ENCODE measurements at regions not wholly inside any gene's neighbourhood (a gene's known extent, or its start where the extent isn't known, plus 50 kb on each side); places are given as distances from the start of the nearest gene placed in this dataset.
"Not testable (repeated sequence)": the region's sequence is repeated elsewhere in the genome, so short reads cannot be mapped to it uniquely, and the experiment has no call there.

DNA sequence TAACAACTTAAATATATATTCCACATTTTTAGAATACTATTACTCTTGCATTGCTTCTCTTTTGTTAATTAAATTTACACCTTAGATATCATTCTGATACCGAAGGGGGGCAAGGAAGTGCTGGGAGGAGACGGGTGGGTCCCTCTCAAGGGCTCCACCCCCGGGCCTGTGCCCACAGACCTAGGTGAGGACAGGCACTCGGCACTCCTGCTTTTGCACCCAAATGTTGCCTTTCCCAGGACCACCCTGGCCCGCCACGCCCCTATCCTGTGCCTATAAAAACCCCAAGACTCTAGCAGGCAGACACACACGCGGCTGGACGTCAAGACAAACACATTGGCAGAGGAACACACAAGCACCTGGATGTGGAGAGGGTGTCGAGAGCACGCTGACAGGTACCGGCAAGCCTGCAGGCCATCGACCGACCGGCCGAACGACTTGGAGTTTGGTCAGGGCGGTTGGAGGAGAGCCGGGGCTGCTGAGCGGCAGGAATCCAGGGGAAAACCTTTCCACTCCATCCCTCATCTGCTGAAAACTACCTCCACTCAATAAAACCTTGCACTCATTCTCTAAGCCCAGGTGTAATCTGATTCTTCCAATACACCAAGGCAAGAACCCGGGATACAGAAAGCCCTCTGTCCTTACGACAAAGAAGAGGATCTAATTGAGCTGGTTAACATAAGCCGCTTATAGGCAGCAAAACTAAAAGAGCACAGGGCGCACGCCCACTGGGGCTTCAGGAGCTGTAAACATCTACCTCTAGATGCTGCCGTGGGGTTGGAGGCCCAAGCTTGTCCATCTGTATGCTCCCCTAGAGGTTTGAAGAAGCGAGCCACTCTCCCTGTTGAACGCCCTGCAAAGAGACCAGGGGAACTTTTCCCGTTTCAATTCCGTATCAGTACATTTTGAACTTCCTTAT is 197.4 kb upstream of the PRSS16 start:
- Histone ChIP-seq H3K9ac (ENCODE audit: low read length) (no peak overlapping the region), H3K79me2 (ENCODE audit: insufficient read depth, low read length) (no peaks in the 10 kb centered on the region), H3K4me2 (ENCODE audit: low read depth, low read length, poor library complexity, severe bottlenecking) (no peak overlapping the region), H2AFZ (ENCODE audit: low read depth, low read length, severe bottlenecking) (no peak overlapping the region), H3K4me3 (ENCODE audit: insufficient read depth, low read length, poor library complexity, severe bottlenecking) (no peak overlapping the region), H3F3A (ENCODE audit: insufficient read depth) (no peaks in the 10 kb centered on the region), H3K27ac (ENCODE audit: low read depth, low read length) (no peak overlapping the region), H3K27me3 (ENCODE audit: low read length) (no peaks in the 10 kb centered on the region), H3K9me3 (ENCODE audit: insufficient read depth, low read length) (no peaks in the 10 kb centered on the region), H3K36me3 (ENCODE audit: low read length) (no peaks in the 10 kb centered on the region), H4K20me1 (ENCODE audit: low read depth, low read length) (no peaks in the 10 kb centered on the region), H3K9me2 (replicated peaks; ENCODE audit: insufficient read depth, low read length) (no peaks in the 10 kb centered on the region)
- TF ChIP-seq, protein P1, sequence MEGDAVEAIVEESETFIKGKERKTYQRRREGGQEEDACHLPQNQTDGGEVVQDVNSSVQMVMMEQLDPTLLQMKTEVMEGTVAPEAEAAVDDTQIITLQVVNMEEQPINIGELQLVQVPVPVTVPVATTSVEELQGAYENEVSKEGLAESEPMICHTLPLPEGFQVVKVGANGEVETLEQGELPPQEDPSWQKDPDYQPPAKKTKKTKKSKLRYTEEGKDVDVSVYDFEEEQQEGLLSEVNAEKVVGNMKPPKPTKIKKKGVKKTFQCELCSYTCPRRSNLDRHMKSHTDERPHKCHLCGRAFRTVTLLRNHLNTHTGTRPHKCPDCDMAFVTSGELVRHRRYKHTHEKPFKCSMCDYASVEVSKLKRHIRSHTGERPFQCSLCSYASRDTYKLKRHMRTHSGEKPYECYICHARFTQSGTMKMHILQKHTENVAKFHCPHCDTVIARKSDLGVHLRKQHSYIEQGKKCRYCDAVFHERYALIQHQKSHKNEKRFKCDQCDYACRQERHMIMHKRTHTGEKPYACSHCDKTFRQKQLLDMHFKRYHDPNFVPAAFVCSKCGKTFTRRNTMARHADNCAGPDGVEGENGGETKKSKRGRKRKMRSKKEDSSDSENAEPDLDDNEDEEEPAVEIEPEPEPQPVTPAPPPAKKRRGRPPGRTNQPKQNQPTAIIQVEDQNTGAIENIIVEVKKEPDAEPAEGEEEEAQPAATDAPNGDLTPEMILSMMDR (IDR thresholded peaks at IDR 0.05; ENCODE audit: insufficient read depth, low read length, poor library complexity, severe bottlenecking) = no peak
- no peak for TF ChIP-seq EZH2phosphoT487 (conservative IDR thresholded peaks at IDR 0.05; ENCODE audit: low read length)

DNA sequence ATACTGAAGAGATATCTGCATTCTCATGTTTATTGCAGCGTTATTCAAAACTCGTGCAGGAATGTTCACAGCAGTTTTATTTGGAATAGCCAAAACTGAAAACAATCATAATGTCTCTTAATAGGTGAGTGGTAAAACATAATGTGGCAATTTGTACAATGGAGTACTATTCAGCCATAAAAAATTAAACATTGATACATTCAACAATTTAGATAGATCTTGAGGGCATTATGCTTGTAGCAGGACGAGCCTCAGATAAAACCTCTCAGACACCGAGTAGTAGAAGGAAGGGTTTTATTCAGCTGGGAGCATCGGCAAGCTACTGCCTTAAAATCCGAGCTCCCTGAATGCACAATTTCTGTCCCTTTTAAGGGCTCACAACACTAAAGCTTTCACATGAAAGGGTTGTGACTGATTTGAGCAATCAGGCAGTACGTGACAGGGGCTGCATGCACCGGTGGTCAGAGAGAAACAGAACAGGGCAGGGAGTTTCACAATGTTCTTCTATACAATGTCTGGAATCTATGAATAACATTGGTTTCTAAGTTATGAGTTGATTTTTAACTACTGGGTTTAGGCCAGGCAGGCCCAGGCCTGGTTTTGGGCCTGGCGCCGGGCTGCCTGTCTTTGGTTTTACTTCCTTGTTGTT is 195.3 kb upstream of the PRSS16 start:
- not testable (repeated sequence) for H3K9ac ChIP-seq (ENCODE audit: low read length); H4K20me1 ChIP-seq (ENCODE audit: low read depth, low read length); H3F3A ChIP-seq (ENCODE audit: insufficient read depth); H3K9me2 ChIP-seq (replicated peaks; ENCODE audit: insufficient read depth, low read length); H3K9me3 ChIP-seq (ENCODE audit: insufficient read depth, low read length); H3K4me3 ChIP-seq (ENCODE audit: insufficient read depth, low read length, poor library complexity, severe bottlenecking); H3K36me3 ChIP-seq (ENCODE audit: low read length); H3K4me2 ChIP-seq (ENCODE audit: low read depth, low read length, poor library complexity, severe bottlenecking); H3K27ac ChIP-seq (ENCODE audit: low read depth, low read length); H3K27me3 ChIP-seq (ENCODE audit: low read length); H3K79me2 ChIP-seq (ENCODE audit: insufficient read depth, low read length); H2AFZ ChIP-seq (ENCODE audit: low read depth, low read length, severe bottlenecking)

DNA sequence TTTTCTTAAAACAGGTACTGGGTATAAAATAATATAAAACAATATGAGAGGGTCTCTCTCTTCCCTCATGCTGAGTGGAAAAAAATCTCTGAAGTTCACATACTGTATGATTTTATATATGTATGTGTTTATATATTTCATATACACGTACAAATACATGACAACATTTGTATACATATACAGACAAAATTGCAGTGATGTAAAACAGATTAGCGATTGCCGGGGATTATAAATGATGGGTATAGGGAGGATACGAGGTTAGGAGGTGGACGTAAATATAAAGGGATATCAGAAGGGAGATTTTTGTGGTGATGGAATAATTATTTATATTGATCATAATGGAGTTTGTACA is 194.8 kb upstream of the PRSS16 start:
- Histone ChIP-seq H3K9ac (ENCODE audit: low read length) (no peak overlapping the region), H4K20me1 (ENCODE audit: low read depth, low read length) (no peaks in the 10 kb centered on the region), H3K9me2 (replicated peaks; ENCODE audit: insufficient read depth, low read length) (no peaks in the 10 kb centered on the region), H3K4me2 (ENCODE audit: low read depth, low read length, poor library complexity, severe bottlenecking) (no peak overlapping the region), H3K79me2 (ENCODE audit: insufficient read depth, low read length) (no peaks in the 10 kb centered on the region), H3K9me3 (ENCODE audit: insufficient read depth, low read length) (no peaks in the 10 kb centered on the region), H3F3A (ENCODE audit: insufficient read depth) (no peaks in the 10 kb centered on the region), H3K4me3 (ENCODE audit: insufficient read depth, low read length, poor library complexity, severe bottlenecking) (no peak overlapping the region), H3K27ac (ENCODE audit: low read depth, low read length) (no peak overlapping the region), H3K36me3 (ENCODE audit: low read length) (no peaks in the 10 kb centered on the region), H2AFZ (ENCODE audit: low read depth, low read length, severe bottlenecking) (no peak overlapping the region), H3K27me3 (ENCODE audit: low read length) (no peaks in the 10 kb centered on the region)
- TF ChIP-seq, protein P1 (IDR thresholded peaks at IDR 0.05; ENCODE audit: insufficient read depth, low read length, poor library complexity, severe bottlenecking) = no peak
- no peak for TF ChIP-seq EZH2phosphoT487 (conservative IDR thresholded peaks at IDR 0.05; ENCODE audit: low read length)

GRCh38 chr6:27053738-27054137 is 193.8 kb upstream of the PRSS16 start:
- Histone ChIP-seq H4K20me1 (ENCODE audit: low read depth, low read length) (no peaks in the 10 kb centered on the region), H3K9me3 (ENCODE audit: insufficient read depth, low read length) (no peaks in the 10 kb centered on the region), H3K79me2 (ENCODE audit: insufficient read depth, low read length) (no peaks in the 10 kb centered on the region), H3K4me3 (ENCODE audit: insufficient read depth, low read length, poor library complexity, severe bottlenecking) (no peak overlapping the region), H3K9ac (ENCODE audit: low read length) (no peak overlapping the region), H3K36me3 (ENCODE audit: low read length) (no peaks in the 10 kb centered on the region), H3K27ac (ENCODE audit: low read depth, low read length) (no peak overlapping the region), H3K4me2 (ENCODE audit: low read depth, low read length, poor library complexity, severe bottlenecking) (no peak overlapping the region), H2AFZ (ENCODE audit: low read depth, low read length, severe bottlenecking) (no peak overlapping the region), H3F3A (ENCODE audit: insufficient read depth) (no peaks in the 10 kb centered on the region), H3K9me2 (replicated peaks; ENCODE audit: insufficient read depth, low read length) (no peaks in the 10 kb centered on the region), H3K27me3 (ENCODE audit: low read length) (no peaks in the 10 kb centered on the region)
- TF ChIP-seq, protein P1 (IDR thresholded peaks at IDR 0.05; ENCODE audit: insufficient read depth, low read length, poor library complexity, severe bottlenecking) = no peak
- no peak for TF ChIP-seq EZH2phosphoT487 (conservative IDR thresholded peaks at IDR 0.05; ENCODE audit: low read length)
